Trophoblast cell (in vitro differentiated cells and primary cell): ENCODE measurements at regions not wholly inside any gene's neighbourhood (a gene's known extent, or its start where the extent isn't known, plus 50 kb on each side); places are given as distances from the start of the nearest gene placed in this dataset.

Source experiments
- DNase-seq, 2 donors: peaks; one replicate each; pipeline ENCODE4 v3.0.0-alpha.2; 2016
- H2AFZ ChIP-seq: 2 replicates; pipeline ENCODE4 v1.6.1; 2013; ENCODE audit warnings: low read length, moderate library complexity, mild to moderate bottlenecking; ENCODE audit not compliant: insufficient read depth, poor library complexity
- H2AK5ac ChIP-seq: 2 replicates; pipeline ENCODE4 v1.6.1; 2013; ENCODE audit warnings: mild to moderate bottlenecking, low read length
- H2BK120ac ChIP-seq: 2 replicates; pipeline ENCODE4 v1.6.1; 2013; ENCODE audit warnings: low read length, mild to moderate bottlenecking, moderate library complexity; ENCODE audit not compliant: insufficient read depth, poor library complexity
- H2BK12ac ChIP-seq: 2 replicates; pipeline ENCODE4 v1.6.1; 2013; ENCODE audit warnings: mild to moderate bottlenecking, low read length, moderate library complexity
- H2BK5ac ChIP-seq: 2 replicates; pipeline ENCODE4 v1.6.1; 2013; ENCODE audit warnings: low read length, low read depth, moderate library complexity, mild to moderate bottlenecking; ENCODE audit not compliant: poor library complexity
- H3K14ac ChIP-seq: 2 replicates; pipeline ENCODE4 v1.6.1; 2013; ENCODE audit warnings: mild to moderate bottlenecking, low read length
- H3K18ac ChIP-seq: 2 replicates; pipeline ENCODE4 v1.6.1; 2013; ENCODE audit warnings: mild to moderate bottlenecking, low read length
- H3K23ac ChIP-seq: 2 replicates; pipeline ENCODE4 v1.6.1; 2013; ENCODE audit warnings: low read length
- H3K27ac ChIP-seq: 2 replicates; pipeline ENCODE4 v1.5.1; 2013; ENCODE audit warnings: low read depth, mild to moderate bottlenecking, inconsistent platforms, low read length, moderate library complexity
- H3K27me3 ChIP-seq: 2 replicates; pipeline ENCODE4 v1.6.1; 2013; ENCODE audit warnings: inconsistent platforms, mild to moderate bottlenecking, low read length, moderate library complexity; ENCODE audit not compliant: insufficient read depth
- H3K36me3 ChIP-seq, 2 experiments: 1 replicate in 1 of 2; 2 replicates in 1 of 2; pipeline ENCODE4 v1.6.1; 2013; ENCODE audit warnings: low read length in 2 of 2, mild to moderate bottlenecking in 2 of 2, moderate library complexity in 1 of 2; ENCODE audit not compliant: insufficient read depth in 2 of 2, control insufficient read depth in 1 of 2
- H3K4ac ChIP-seq: 2 replicates; pipeline ENCODE4 v1.6.1; 2013; ENCODE audit warnings: low read depth, mild to moderate bottlenecking, low read length, moderate library complexity
- H3K4me1 ChIP-seq, 2 experiments: 1 replicate in 1 of 2; 2 replicates in 1 of 2; pipeline ENCODE4 v1.6.1; 2013; ENCODE audit warnings: low read length in 2 of 2, mild to moderate bottlenecking in 2 of 2, moderate library complexity in 1 of 2; ENCODE audit not compliant: insufficient read depth in 2 of 2, control insufficient read depth in 1 of 2
- H3K4me2 ChIP-seq: 2 replicates; pipeline ENCODE4 v1.6.1; 2013; ENCODE audit warnings: inconsistent platforms, mild to moderate bottlenecking, low read length, moderate library complexity
- H3K4me3 ChIP-seq: 2 replicates; pipeline ENCODE4 v1.5.1; 2013; ENCODE audit warnings: mild to moderate bottlenecking, low read depth, low read length, inconsistent platforms
- H3K79me1 ChIP-seq: one replicate; pipeline ENCODE4 v1.6.1; 2013; ENCODE audit warnings: low read length
- H3K79me2 ChIP-seq: 2 replicates; pipeline ENCODE4 v1.6.1; 2013; ENCODE audit warnings: low read length, mild to moderate bottlenecking; ENCODE audit not compliant: control insufficient read depth, insufficient read depth, poor library complexity
- H3K9ac ChIP-seq: 2 replicates; pipeline ENCODE4 v1.6.1; 2013; ENCODE audit warnings: mild to moderate bottlenecking, low read length
- H3K9me3 ChIP-seq: 2 replicates; pipeline ENCODE4 v1.6.1; 2013; ENCODE audit warnings: low read depth, mild to moderate bottlenecking, control low read depth, inconsistent platforms, low read length; ENCODE audit not compliant: insufficient read depth
- H4K12ac ChIP-seq: 2 replicates; pipeline ENCODE4 v1.6.1; 2013; ENCODE audit warnings: low read depth, mild to moderate bottlenecking, low read length, moderate library complexity
- H4K8ac ChIP-seq: 2 replicates; pipeline ENCODE4 v1.6.1; 2013; ENCODE audit warnings: low read depth, mild to moderate bottlenecking, low read length, moderate library complexity
- H4K91ac ChIP-seq: one replicate; pipeline ENCODE4 v1.6.1; 2013; ENCODE audit warnings: low read depth, mild to moderate bottlenecking, low read length, moderate library complexity
- WGBS: extraction: QIAGEN DNeasy Blood & Tissue Kit; methylation state at CpG from one replicate; pipeline ENCODE4 v1.1.7; 2013; ENCODE audit warnings: missing lambda C conversion rate; ENCODE audit not compliant: insufficient read length, insufficient coverage; ENCODE audit errors: extremely low coverage; 5-methylcytosine and 5-hydroxymethylcytosine counted together

DNA sequence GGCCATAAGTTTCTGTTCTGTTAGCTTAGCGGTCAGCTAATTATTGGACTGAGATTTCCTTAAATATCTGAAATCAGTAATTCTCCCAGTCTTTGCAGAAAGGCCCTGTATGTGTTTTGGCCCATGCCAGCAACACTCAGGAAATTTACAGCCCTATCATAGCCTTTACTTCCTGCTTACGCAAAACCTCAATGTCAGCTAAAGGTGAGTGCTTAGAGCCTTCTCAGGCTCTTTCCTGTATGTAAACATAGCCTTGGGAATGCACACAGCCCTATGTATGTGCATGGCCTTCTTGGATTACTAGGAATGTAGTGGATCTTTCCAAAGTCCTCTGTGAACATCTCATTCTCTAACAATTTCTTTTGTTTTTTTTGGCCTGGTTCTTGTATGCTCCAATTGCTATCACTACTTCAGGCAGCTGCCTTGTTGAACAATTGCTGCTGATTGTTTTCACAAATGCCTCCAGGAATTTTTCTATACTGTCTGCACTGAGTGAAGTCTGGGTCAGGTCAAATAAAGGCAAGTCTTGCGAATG lies 200.0 kb downstream of the PPP1R2C start:
- Histone ChIP-seq H3K4me2 (no peak overlapping the region), H2BK120ac (no peak overlapping the region), H3K79me2 (no peaks in the 10 kb centered on the region), H3K14ac (no peak overlapping the region), H4K12ac (no peak overlapping the region), H2AK5ac (no peak overlapping the region), H4K8ac (no peak overlapping the region), H3K27me3 (no peaks in the 10 kb centered on the region), H3K9ac (no peak overlapping the region), H3K36me3 (no peaks in the 10 kb centered on the region), H3K4me3 (no peak overlapping the region), H3K9me3 (no peaks in the 10 kb centered on the region), H4K91ac (no peak overlapping the region), H3K4me1 (no peaks in the 10 kb centered on the region), H3K23ac (no peak overlapping the region), H2AFZ (no peak overlapping the region), H2BK5ac (no peak overlapping the region), H3K4ac (no peak overlapping the region), H2BK12ac (no peak overlapping the region), H3K27ac (no peak overlapping the region), H3K18ac (no peak overlapping the region), H3K79me1 (no peaks in the 10 kb centered on the region)
- WGBS, result no CpG with 5 or more reads among the region's 3 CpGs
- no peak for DNase-seq

DNA sequence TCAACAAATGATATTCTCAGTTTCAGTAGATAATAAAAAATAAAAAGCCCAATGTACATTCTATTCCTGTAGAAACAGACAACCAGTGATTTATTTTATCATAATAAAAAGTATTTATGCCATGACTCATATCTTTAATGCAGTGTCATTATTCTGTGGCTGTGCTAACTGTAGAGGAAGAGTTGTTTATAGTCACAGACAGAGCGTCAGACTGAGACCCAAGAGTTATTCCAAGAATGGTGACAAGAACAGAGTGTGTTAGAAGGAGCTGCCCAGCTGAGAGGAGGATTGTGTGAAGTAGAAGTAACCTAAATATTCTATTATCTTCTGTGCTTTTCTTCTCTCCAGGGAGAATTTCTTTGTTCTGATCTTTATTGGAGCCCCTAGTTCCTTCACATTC lies 210.7 kb downstream of the PPP1R2C start:
- no peak overlapping the region for H3K4ac ChIP-seq
- no peak overlapping the region for H3K4me3 ChIP-seq
- H4K8ac ChIP-seq, result no peak overlapping the region
- no peaks in the 10 kb centered on the region for H3K36me3 ChIP-seq
- DNase-seq, result no peak
- H2BK5ac ChIP-seq, result no peak overlapping the region
- no peaks in the 10 kb centered on the region for H3K27me3 ChIP-seq
- H4K91ac ChIP-seq, result no peak overlapping the region
- H3K4me2 ChIP-seq, result no peak overlapping the region
- WGBS, result no CpG with 5 or more reads among the region's 1 CpG
- H3K79me1 ChIP-seq, result no peaks in the 10 kb centered on the region
- no peak overlapping the region for H2AK5ac ChIP-seq
- no peak overlapping the region for H3K14ac ChIP-seq
- no peak overlapping the region for H4K12ac ChIP-seq
- no peak overlapping the region for H3K27ac ChIP-seq
- no peak overlapping the region for H3K9ac ChIP-seq
- no peak overlapping the region for H2BK12ac ChIP-seq
- no peak overlapping the region for H3K18ac ChIP-seq
- H3K4me1 ChIP-seq, result no peaks in the 10 kb centered on the region
- no peak overlapping the region for H2BK120ac ChIP-seq
- H3K79me2 ChIP-seq, result no peaks in the 10 kb centered on the region
- H2AFZ ChIP-seq, result no peak overlapping the region
- no peak overlapping the region for H3K23ac ChIP-seq
- no peaks in the 10 kb centered on the region for H3K9me3 ChIP-seq

DNA sequence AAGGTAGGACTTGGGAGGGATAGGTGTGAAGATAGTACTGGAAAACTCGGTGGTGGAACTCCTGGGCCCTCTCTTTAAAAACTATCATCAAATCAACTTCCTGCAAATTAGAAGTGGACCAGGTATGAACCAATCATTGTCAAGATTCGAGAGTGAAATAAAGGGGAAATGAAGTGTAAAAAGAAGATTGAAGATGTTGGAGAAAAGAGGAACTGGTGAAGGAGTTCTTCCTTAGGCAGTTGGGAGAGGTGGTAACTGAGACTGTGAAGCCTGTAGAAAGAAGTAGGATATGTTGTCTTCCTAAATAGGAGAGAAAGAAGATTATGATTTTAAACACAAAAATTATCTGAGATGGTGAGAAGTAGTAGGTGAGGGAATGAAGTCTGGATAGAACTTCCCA lies 212.2 kb downstream of the PPP1R2C start:
- Histone ChIP-seq H2AFZ (no peak overlapping the region), H3K9ac (no peak overlapping the region), H4K8ac (no peak overlapping the region), H2AK5ac (no peak overlapping the region), H3K27me3 (no peaks in the 10 kb centered on the region), H3K4me3 (no peak overlapping the region), H2BK120ac (no peak overlapping the region), H3K79me1 (no peaks in the 10 kb centered on the region), H3K27ac (no peak overlapping the region), H3K4me2 (no peak overlapping the region), H3K4ac (no peak overlapping the region), H4K12ac (no peak overlapping the region), H4K91ac (no peak overlapping the region), H3K79me2 (no peaks in the 10 kb centered on the region), H3K23ac (no peak overlapping the region), H3K14ac (no peak overlapping the region), H2BK12ac (no peak overlapping the region), H3K18ac (no peak overlapping the region), H3K4me1 (no peaks in the 10 kb centered on the region), H3K9me3 (no peaks in the 10 kb centered on the region), H3K36me3 (no peaks in the 10 kb centered on the region), H2BK5ac (no peak overlapping the region)
- WGBS, result 100% methylated on average over 1 of the region's 2 CpGs
- DNase-seq, result no peak

DNA sequence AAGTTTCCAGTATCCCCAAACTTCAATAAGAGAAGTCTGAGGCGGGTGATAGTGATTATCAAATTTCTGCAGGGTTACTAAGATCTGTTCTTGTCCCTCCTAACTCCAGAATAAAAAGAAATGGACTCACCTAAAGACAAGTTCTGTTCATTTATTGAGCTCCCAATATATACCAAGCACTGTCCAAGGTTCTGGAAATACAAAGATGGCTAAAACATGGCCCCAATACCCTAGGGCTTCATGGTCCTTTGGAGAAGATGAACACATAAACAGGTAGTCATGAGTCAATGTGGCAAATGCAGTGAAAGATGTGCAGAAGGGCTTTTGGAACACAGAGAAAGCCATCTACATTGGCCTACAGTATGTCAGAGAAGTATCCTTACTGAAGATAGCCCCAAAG lies 231.2 kb downstream of the PPP1R2C start:
- Histone ChIP-seq H2AK5ac (no peak overlapping the region), H3K9ac (no peak overlapping the region), H2BK12ac (no peak overlapping the region), H3K4me3 (no peak overlapping the region), H3K79me1 (no peaks in the 10 kb centered on the region), H4K8ac (no peak overlapping the region), H3K36me3 (no peaks in the 10 kb centered on the region), H3K4ac (no peak overlapping the region), H2AFZ (no peak overlapping the region), H3K23ac (no peak overlapping the region), H3K4me2 (no peak overlapping the region), H3K27me3 (no peaks in the 10 kb centered on the region), H3K27ac (no peak overlapping the region), H4K12ac (no peak overlapping the region), H3K18ac (no peak overlapping the region), H4K91ac (no peak overlapping the region), H2BK5ac (no peak overlapping the region), H3K14ac (no peak overlapping the region), H3K9me3 (no peaks in the 10 kb centered on the region), H2BK120ac (no peak overlapping the region), H3K4me1 (no peaks in the 10 kb centered on the region), H3K79me2 (no peaks in the 10 kb centered on the region)
- no peak for DNase-seq
- no CpG with 5 or more reads among the region's 1 CpG for WGBS
